PC-9 (cell line): ENCODE measurements at regions not wholly inside any gene's neighbourhood (a gene's known extent, or its start where the extent isn't known, plus 50 kb on each side); places are given as distances from the start of the nearest gene placed in this dataset.

ENCODE experiments used
- BruUV-seq: library from RNA; stranded (reverse); fragments of 400-500 nt; replicated peaks from 2 replicates; lab custom pipeline; 2021; lab: Mats Ljungman, UMichigan
- CTCF ChIA-PET: fragments of 300-600 bp; sonication (Branson Sonifier 250); formaldehyde crosslinking; loops from one replicate; lab custom pipeline; 2022; ENCODE audit warnings: antibody characterized with exemption; lab: Charles Lee
- POLR2A ChIA-PET: fragments of 300-600 bp; sonication (Branson Sonifier 250); formaldehyde crosslinking; loops from one replicate; lab custom pipeline; 2022; ENCODE audit warnings: antibody characterized with exemption; ENCODE audit not compliant: unreplicated experiment; lab: Charles Lee
- DNase-seq, 2 experiments: peaks; one replicate each; pipeline versions ENCODE4 v3.0.0 to v3.0.0-alpha.2; 2015 to 2022; ENCODE audit warnings: mixed read lengths in 1 of 2
- H2AFZ ChIP-seq: fragments of 200-600 bp; sonication (generic); 2 replicates; pipeline ENCODE4 v1.8.1; 2017; ENCODE audit warnings: antibody characterized with exemption
- H3F3A ChIP-seq: fragments of 200-600 bp; sonication (generic); 2 replicates; pipeline ENCODE4 v1.8.1; 2017; ENCODE audit warnings: antibody characterized with exemption, mild to moderate bottlenecking, low read depth; ENCODE audit not compliant: insufficient read depth
- H3K27ac ChIP-seq: fragments of 200-600 bp; sonication (generic); 2 replicates; pipeline ENCODE4 v1.6.1; 2016; ENCODE audit warnings: mixed run types
- H3K27me3 ChIP-seq: fragments of 200-600 bp; sonication (generic); 2 replicates; pipeline ENCODE4 v1.6.1; 2016; ENCODE audit warnings: low read depth, mixed run types; ENCODE audit not compliant: insufficient read depth
- H3K36me3 ChIP-seq: fragments of 200-600 bp; sonication (generic); 2 replicates; pipeline ENCODE4 v1.6.1; 2016; ENCODE audit warnings: low read depth, mixed run types
- H3K4me1 ChIP-seq: fragments of 200-600 bp; sonication (generic); replicated peaks from 2 replicates; pipeline ENCODE4 v1.6.1; 2016; ENCODE audit warnings: mixed run types; ENCODE audit not compliant: insufficient read depth
- H3K4me2 ChIP-seq: fragments of 200-600 bp; sonication (generic); 2 replicates; pipeline ENCODE4 v1.6.1; 2017; ENCODE audit warnings: mixed run types
- H3K4me3 ChIP-seq: fragments of 200-600 bp; sonication (generic); 2 replicates; pipeline ENCODE4 v1.6.1; 2016; ENCODE audit warnings: mixed run types
- H3K79me2 ChIP-seq: fragments of 200-600 bp; sonication (generic); 2 replicates; pipeline ENCODE4 v1.6.1; 2017; ENCODE audit warnings: low read depth, mixed run types
- H3K9me2 ChIP-seq: fragments of 200-600 bp; sonication (generic); 2 replicates; pipeline ENCODE4 v1.8.1; 2017; ENCODE audit warnings: mild to moderate bottlenecking; ENCODE audit not compliant: insufficient read depth
- H3K9me3 ChIP-seq: fragments of 200-600 bp; sonication (generic); 2 replicates; pipeline ENCODE4 v1.8.1; 2016; ENCODE audit warnings: low read depth; ENCODE audit not compliant: insufficient read depth
- H4K20me1 ChIP-seq: fragments of 200-600 bp; sonication (generic); 2 replicates; pipeline ENCODE4 v1.8.1; 2017; ENCODE audit not compliant: insufficient read depth
- EZH2 ChIP-seq: fragments of 200-600 bp; sonication (generic); IDR thresholded peaks from 2 replicates; pipeline ENCODE4 v1.8.0; 2017; ENCODE audit warnings: antibody characterized with exemption, low read depth
- intact Hi-C: fragments of 100-400 bp; cut with micrococcal nuclease; formaldehyde crosslinking; loops from one replicate; pipeline ENCODE4 v1.10.0; 2022; ENCODE audit not compliant: unreplicated experiment
- TF ChIP-seq, protein P1 (sequence below): fragments of 200-600 bp; sonication (generic); conservative IDR thresholded peaks from 2 replicates; pipeline ENCODE4 v1.6.1; 2017; ENCODE audit warnings: mixed run types, antibody characterized with exemption, mild to moderate bottlenecking, moderate library complexity

DNA sequence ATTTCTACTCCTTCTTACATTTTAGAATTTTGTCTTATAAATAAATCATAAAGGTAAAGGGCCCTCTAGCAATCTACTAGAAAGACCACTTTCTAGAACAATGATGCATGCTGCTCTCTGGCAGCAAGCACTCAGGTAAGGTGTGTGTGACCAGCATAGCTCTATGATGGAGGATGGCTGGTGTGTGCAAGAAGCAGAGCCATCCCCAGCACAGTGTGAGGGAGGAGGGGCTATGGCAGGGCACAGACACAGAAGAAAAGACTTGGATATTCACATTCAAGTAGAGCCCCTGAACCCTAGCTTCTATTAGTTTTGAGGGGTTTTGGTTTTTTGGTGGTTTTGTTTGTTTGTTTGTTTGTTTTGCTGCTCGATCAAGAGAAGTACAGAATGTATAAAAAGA, 277.1 kb upstream of the CCDC54 start:
- Histone ChIP-seq H3K4me2 (no peak overlapping the region), H3K27me3 (peaks cover 4% of the 10 kb centered on the region; the same call in 1 of the 2 replicates), H3F3A (no peaks in the 10 kb centered on the region), H3K27ac (no peak overlapping the region), H3K36me3 (no peaks in the 10 kb centered on the region), H3K79me2 (no peaks in the 10 kb centered on the region), H3K9me2 (no peaks in the 10 kb centered on the region; the same call in 1 of the 2 replicates), H3K4me3 (no peak overlapping the region), H3K4me1 (no peaks in the 10 kb centered on the region), H4K20me1 (no peaks in the 10 kb centered on the region), H3K9me3 (peaks cover 3% of the 10 kb centered on the region; the same call in 1 of the 2 replicates), H2AFZ (no peak overlapping the region)
- BruUV-seq = no TSS peak
- POLR2A ChIA-PET = no interaction called here
- DNase-seq = no peak
- TF ChIP-seq, protein P1, sequence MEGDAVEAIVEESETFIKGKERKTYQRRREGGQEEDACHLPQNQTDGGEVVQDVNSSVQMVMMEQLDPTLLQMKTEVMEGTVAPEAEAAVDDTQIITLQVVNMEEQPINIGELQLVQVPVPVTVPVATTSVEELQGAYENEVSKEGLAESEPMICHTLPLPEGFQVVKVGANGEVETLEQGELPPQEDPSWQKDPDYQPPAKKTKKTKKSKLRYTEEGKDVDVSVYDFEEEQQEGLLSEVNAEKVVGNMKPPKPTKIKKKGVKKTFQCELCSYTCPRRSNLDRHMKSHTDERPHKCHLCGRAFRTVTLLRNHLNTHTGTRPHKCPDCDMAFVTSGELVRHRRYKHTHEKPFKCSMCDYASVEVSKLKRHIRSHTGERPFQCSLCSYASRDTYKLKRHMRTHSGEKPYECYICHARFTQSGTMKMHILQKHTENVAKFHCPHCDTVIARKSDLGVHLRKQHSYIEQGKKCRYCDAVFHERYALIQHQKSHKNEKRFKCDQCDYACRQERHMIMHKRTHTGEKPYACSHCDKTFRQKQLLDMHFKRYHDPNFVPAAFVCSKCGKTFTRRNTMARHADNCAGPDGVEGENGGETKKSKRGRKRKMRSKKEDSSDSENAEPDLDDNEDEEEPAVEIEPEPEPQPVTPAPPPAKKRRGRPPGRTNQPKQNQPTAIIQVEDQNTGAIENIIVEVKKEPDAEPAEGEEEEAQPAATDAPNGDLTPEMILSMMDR = no peak
- TF ChIP-seq EZH2 = no peak
- CTCF ChIA-PET = no interaction called here
- intact Hi-C loops = no loop called here

DNA sequence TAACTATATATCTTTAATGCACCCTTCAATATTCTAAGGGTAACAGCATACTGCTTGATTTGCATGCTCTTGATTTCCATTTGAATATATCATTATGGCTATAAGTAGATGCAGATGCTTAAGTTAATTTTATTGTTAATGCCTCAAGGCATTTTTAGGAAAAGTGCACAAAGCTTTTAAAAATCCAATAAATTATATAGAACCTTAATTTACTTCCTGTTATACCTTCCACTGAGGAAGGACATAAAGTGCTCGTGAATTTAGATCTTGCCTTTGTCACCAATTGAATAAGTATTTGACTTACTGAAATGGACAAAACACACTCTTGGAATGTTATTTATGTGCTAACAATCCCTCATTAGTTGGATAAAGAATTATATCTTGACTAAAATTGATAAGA, 276.7 kb upstream of the CCDC54 start:
- TF ChIP-seq EZH2 = no peak
- TF ChIP-seq, protein P1 = no peak
- Histone ChIP-seq H3K9me3 (peaks cover 4% of the 10 kb centered on the region; the same call in 1 of the 2 replicates), H4K20me1 (no peaks in the 10 kb centered on the region), H3F3A (no peaks in the 10 kb centered on the region), H2AFZ (no peak overlapping the region), H3K4me3 (no peak overlapping the region), H3K79me2 (no peaks in the 10 kb centered on the region), H3K27me3 (peaks cover 4% of the 10 kb centered on the region; the same call in 1 of the 2 replicates), H3K36me3 (no peaks in the 10 kb centered on the region), H3K9me2 (no peaks in the 10 kb centered on the region; the same call in 1 of the 2 replicates), H3K4me2 (no peak overlapping the region), H3K27ac (no peak overlapping the region), H3K4me1 (no peaks in the 10 kb centered on the region)
- no peak for DNase-seq
- no TSS peak for BruUV-seq
- POLR2A ChIA-PET = no interaction called here
- CTCF ChIA-PET = no interaction called here
- intact Hi-C loops = no loop called here

DNA sequence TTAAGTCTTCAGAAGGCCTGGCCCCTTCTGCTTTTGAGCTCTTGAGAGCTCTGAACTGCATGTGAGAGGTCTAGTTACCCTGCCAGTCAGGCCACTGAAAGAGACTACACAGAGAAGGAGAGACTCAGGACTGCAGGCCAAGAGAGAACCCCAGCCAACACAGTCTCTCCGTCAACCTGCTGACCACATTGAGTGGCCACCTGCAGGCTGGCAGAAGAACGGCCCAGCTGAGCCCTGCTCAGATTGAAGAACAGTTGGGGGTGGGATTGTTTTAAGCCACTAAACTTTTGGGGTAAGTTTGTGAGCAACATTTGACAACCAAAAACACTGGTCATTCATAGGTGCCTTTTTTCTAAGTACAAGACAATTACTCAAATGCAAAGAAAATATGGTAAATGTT, 273.5 kb upstream of the CCDC54 start:
- TF ChIP-seq, protein P1 = no peak; the same call in 1 of the 2 replicates
- TF ChIP-seq EZH2 = no peak

More for the DNA sequence above, 273.5 kb upstream of the CCDC54 start:
- Histone ChIP-seq H3K36me3 (no peaks in the 10 kb centered on the region), H4K20me1 (no peaks in the 10 kb centered on the region), H3K9me3 (peaks cover 4% of the 10 kb centered on the region; the same call in 1 of the 2 replicates), H2AFZ (no peak overlapping the region), H3K79me2 (no peaks in the 10 kb centered on the region), H3K9me2 (no peaks in the 10 kb centered on the region; the same call in 1 of the 2 replicates), H3K4me3 (no peak overlapping the region), H3K4me1 (no peaks in the 10 kb centered on the region), H3K4me2 (no peak overlapping the region), H3K27me3 (no peaks in the 10 kb centered on the region), H3F3A (no peaks in the 10 kb centered on the region), H3K27ac (no peak overlapping the region)
- POLR2A ChIA-PET = interaction anchor here (0.6 kb wide), 1 partner anchor 1473 kb away, joined by 3 read pairs; no protein-coding TSS in a partner anchor
- CTCF ChIA-PET = no interaction called here
- no TSS peak for BruUV-seq
- intact Hi-C loops = no loop called here
- DNase-seq = no peak
